Anterior cingulate cortex (tissue), 58 donors: ENCODE measurements at regions not wholly inside any gene's neighbourhood (a gene's known extent, or its start where the extent isn't known, plus 50 kb on each side); places are given as distances from the start of the nearest gene placed in this dataset.

Experiments used
- DNase-seq, 58 donors: peaks; one replicate each; lab custom pipeline; 2025; lab: John Stamatoyannopoulos, UW

- no peak for DNase-seq
Observed at GRCh38 chr3:105923140-105923539, 54.3 kb upstream of the CBLB start.

- DNase-seq = no peak
Observed at GRCh38 chr3:105927741-105928140, 58.9 kb upstream of the CBLB start.

GRCh38 chr3:105930733-105931132, 61.9 kb upstream of the CBLB start:
- DNase-seq = no peak

- DNase-seq = no peak
Observed at GRCh38 chr3:105931500-105931899, 62.7 kb upstream of the CBLB start.

- no peak for DNase-seq
Observed at GRCh38 chr3:105933871-105934270, 65.1 kb upstream of the CBLB start.

- peak in 6 of 58 donors; percentile 1 to 30 (median 2) for DNase-seq
Observed at GRCh38 chr3:105938101-105938500, 69.3 kb upstream of the CBLB start.

- DNase-seq = no peak
Observed at GRCh38 chr3:105938806-105939205, 70.0 kb upstream of the CBLB start.

- no peak for DNase-seq
Observed at GRCh38 chr3:105944276-105944675, 75.5 kb upstream of the CBLB start.

- no peak for DNase-seq
Observed at GRCh38 chr3:105944721-105945120, 75.9 kb upstream of the CBLB start.

- no peak for DNase-seq
Observed at GRCh38 chr3:105948101-105948500, 79.3 kb upstream of the CBLB start.

GRCh38 chr3:105950881-105951600, 82.2 kb upstream of the CBLB start:
- no peak for DNase-seq

- DNase-seq = no peak
Observed at GRCh38 chr3:105953831-105954230, 85.0 kb upstream of the CBLB start.

- DNase-seq = no peak
Observed at GRCh38 chr3:105956306-105956705, 87.5 kb upstream of the CBLB start.

GRCh38 chr3:105957722-105958121, 88.9 kb upstream of the CBLB start:
- DNase-seq = no peak

GRCh38 chr3:105958237-105959000, 89.6 kb upstream of the CBLB start:
- DNase-seq = no peak

- DNase-seq = no peak
Observed at GRCh38 chr3:105959851-105960250, 91.0 kb upstream of the CBLB start.

GRCh38 chr3:105960381-105960780, 91.6 kb upstream of the CBLB start:
- no peak for DNase-seq

- no peak for DNase-seq
Observed at GRCh38 chr3:105963161-105963560, 94.3 kb upstream of the CBLB start.

- no peak for DNase-seq
Observed at GRCh38 chr3:105965384-105965783, 96.6 kb upstream of the CBLB start.

GRCh38 chr3:105967117-105967516, 98.3 kb upstream of the CBLB start:
- no peak for DNase-seq

- DNase-seq = no peak
Observed at GRCh38 chr3:105970283-105970682, 101.5 kb upstream of the CBLB start.

GRCh38 chr3:105972069-105972468, 103.3 kb upstream of the CBLB start:
- no peak for DNase-seq
